T47D (cell line): ENCODE measurements at regions not wholly inside any gene's neighbourhood (a gene's known extent, or its start where the extent isn't known, plus 50 kb on each side); places are given as distances from the start of the nearest gene placed in this dataset.

ENCODE experiments used
- DNase-seq, 2 experiments: peaks; one replicate each; pipeline versions ENCODE4 v3.0.0 to v3.0.0-alpha.2; 2011 to 2012; ENCODE audit warnings: low read depth in 1 of 2, low spot score in 1 of 2
- JUND ChIP-seq: IDR thresholded peaks from 2 replicates; pipeline ENCODE4 v1.6.1; 2012; ENCODE audit warnings: low read depth
- in situ Hi-C: cut with HindIII; loops from 2 replicates; pipeline ENCODE4 v1.10.0; 2016; ENCODE audit warnings: low sequenced_read_pairs, low pct_unique_long_range_greater_than_20kb

DNA sequence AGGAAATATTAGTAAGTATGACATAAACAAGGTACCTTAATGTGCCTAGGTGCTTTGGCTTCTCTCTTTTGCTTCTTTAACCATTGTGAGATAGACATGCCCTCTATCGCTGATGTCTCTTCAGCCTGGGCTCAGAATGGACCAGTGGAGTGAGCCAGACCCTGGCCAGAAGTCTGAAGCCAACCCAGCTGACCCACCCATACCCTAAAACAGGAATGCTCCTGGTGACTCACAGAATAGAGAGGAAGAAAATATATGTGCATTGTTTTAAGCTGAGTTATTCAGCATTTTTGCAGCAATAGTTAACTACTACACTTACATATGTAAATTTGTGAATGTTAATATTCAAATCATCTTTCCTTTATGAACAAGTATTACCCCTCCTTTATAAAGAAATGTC lies 167.5 kb upstream of the PCDH10 start:
- in situ Hi-C loops, result no loop called here
- no peak for TF ChIP-seq JUND
- no peak for DNase-seq

DNA sequence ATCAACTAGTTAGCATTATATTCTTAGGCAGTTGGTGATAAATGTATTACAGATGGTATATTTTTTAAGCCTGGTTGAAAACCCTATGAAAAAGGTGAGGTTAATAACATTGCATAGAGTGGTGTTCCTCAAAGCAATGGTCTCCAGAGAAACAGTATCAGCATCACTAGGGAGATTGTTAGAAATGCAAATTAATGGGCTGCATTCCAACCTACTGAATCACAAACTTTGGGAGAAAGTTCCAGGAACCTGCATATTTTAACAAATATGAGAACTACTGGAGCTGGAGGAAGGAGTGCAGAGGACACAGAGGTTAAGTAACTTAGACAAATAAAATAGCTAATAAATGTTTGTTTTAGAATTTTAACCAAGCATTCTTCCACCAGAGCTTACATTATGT lies 166.9 kb upstream of the PCDH10 start:
- no peak for TF ChIP-seq JUND
- DNase-seq, result no peak
- in situ Hi-C loops, result no loop called here

DNA sequence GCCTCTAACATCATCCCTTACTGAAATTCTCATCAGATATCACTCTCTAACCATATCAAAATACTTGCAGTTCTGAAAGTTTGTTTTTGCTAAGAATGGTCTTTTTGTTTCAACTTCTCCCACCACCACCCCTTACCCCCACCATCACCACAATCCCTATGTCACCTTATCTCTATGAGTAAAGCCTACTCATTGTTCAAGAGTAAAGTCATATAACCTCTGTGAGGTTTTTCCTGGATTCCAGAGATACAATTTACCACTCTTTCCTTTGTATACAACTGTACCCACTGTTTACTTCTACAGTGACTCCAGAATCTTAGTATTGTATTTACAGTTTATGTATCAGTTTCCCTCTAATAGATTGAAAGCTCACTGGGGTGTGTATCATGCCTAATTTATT lies 158.0 kb upstream of the PCDH10 start:
- in situ Hi-C loops, result no loop called here
- no peak for TF ChIP-seq JUND
- DNase-seq, result no peak

DNA sequence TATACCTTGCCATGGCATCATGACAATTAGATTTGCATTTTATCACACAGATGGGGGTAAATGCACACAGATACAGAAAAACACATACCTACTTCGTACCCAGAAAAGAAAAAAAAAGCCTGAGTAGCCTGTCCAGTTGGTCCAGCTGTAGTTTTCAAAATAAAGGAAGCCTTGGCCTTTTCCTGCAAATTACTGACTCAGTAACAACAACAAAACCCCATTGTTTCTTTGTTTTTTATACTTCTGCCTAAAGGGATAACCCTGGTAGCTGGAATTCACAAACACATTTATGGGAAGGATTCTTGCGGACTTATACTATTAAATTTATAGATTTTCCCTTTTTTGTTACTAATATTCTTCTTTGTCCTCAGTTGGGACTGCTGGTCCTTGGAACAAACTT lies 156.4 kb upstream of the PCDH10 start:
- in situ Hi-C loops, result no loop called here
- no peak for TF ChIP-seq JUND
- DNase-seq, result no peak

DNA sequence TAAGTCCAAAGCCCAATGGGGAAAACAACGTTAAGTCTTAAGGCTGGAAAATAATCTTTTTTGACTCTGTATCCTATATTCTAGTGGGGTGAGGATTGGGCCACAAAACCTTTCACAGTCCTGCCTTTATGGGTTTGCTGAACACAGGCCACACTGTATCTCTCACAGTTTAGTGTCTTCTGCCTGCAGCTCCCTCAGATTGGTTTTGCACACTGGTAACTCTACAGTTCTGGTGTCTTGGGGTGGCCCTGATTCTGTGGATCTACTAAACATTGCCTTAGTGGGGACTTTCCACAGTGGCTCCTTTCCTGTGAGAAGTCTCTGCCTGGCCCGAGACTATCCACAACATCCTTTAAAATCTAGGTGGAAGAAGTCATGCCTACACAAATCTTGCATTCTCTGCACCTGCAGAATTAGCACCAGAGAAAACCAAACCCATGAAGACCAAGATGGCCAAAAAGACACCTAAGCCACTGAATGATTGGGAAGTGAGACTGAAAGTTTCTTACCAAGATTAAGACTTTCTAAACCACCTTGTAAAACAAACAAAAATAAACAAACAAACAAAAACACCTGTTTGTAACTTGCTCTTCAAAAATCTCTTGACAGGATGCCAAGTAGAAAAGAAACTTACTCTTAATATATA lies 150.4 kb upstream of the PCDH10 start:
- no peak for TF ChIP-seq JUND
- no peak for DNase-seq
- in situ Hi-C loops, result no loop called here

DNA sequence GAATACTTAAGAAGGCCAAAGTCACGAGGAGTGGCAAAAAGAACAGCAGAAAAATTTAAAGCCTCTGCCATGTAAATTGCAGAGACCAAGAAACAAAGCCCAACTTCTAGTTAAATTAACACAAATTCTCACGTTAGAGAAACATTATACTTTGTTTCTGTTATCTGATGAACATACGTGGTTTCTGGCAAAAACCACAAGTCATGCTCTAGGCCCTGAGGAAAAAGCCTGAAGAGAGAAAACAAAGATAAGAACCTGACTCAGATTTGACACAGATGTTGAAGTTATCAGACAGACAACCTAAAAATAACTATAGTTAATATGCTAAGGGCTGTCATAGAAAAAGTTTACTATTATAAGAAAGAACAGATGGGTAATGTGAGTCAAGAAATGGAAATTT lies 149.1 kb upstream of the PCDH10 start:
- DNase-seq, result no peak
- TF ChIP-seq JUND, result no peak
- in situ Hi-C loops, result no loop called here

DNA sequence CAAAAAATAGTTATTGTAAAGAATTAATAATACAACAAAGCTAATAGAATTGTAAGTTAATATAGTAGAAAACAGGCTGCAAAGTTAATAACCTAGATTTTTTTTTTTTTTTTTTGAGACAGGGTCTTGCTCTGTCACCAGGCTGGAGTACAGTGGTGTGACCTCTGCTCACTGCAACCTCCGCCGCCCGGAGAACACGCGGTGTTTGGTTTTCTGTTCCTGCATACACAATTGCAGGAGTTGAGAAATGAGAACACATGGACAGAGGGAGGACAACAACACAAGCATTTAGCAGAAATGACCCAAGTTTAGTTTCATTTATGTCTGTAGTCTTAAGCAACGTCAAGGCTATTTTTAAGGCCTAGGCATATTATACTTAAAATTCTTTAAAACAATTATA lies 145.9 kb upstream of the PCDH10 start:
- DNase-seq, result peak in 1 of 2 experiments; percentile 4
- in situ Hi-C loops, result no loop called here
- no peak for TF ChIP-seq JUND

DNA sequence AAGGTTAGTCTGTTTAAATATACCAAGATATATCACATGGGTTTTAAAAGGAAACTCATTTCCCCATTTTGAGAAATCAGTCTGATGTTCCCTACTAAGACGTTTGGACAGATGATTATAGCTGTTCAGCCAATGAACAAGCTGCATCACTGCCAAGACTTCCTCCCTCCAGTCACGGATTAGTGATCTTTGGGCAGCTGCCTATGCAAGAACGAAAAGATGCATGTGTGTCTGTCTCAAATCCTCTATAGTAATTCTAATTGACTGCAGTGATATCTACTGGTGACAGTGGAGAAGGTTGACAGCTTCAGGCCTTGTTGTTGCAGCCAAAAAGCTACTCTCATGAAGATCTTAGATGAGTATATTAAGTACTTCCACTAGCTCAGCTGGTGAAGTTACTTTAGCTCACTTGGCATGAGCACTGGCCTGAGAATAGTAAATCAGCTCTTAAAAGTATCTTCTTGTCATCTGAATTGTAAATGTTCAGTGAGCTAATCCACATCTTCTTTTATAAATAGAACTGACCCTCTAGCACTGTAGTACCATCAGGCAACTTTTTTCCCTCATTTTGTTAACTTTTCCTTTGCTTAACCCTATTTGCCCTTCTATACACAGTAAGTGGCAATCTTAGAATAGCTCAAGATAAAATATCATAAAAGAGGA lies 134.5 kb upstream of the PCDH10 start:
- in situ Hi-C loops, result no loop called here
- TF ChIP-seq JUND, result no peak
- DNase-seq, result no peak

DNA sequence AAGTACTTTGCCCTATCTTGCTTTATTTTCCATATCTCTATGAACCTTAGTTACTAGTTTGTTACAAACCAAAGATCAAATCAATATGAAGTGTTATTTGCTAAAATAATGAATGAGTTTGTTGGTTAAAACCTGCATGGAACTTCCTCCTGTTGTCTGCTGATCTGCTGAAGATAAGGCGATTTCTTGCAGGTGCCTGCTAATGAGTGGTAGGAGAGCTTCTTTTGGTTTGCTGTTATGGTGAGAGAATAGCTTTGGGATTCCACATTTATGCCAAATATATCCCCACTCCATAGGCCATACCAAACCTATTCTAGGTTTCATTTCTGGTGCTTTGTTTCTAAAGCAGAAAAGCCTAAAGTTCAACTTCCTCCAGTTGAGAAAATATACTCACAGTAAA lies 103.8 kb upstream of the PCDH10 start:
- in situ Hi-C loops, result no loop called here
- no peak for DNase-seq
- no peak for TF ChIP-seq JUND

DNA sequence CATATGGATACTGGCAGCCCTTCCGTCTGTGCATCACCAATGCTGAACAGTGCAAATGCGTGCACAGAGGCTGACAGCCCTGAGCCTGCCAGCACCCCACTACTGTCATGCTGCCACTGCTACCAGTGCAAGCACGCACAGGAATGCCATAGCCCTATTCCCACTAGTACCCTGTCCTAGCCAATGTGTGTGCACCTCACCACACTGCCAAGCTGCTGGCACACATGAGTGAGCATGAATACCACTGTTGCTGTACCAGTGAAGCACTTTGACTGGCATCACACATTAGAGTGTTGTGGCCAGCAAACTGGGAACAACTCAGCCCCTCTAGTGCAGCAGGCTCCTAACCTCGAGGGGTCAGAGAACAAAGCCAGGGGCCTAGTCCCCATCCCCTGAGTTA lies 102.9 kb upstream of the PCDH10 start:
- in situ Hi-C loops, result no loop called here
- TF ChIP-seq JUND, result no peak
- DNase-seq, result no peak

DNA sequence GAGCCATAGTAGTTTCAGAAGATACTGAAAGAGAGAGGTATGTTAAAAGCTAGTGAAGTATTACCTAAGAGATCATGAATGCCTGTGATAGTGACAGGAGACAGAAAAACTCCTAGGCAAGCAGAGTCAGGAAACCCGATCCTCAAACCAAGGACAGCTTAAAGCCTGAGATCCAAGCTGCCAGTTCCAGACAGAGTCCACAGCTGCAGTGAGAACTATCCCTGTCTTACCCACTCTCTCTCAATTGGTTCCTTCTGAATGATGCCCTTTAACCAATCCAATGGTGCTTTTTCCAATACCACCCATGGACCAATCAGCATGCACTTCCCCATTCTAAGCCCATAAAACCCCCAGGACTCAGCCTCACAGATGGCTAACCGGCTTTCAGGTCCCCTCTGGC lies 90.4 kb upstream of the PCDH10 start:
- in situ Hi-C loops, result no loop called here
- no peak for TF ChIP-seq JUND

DNA sequence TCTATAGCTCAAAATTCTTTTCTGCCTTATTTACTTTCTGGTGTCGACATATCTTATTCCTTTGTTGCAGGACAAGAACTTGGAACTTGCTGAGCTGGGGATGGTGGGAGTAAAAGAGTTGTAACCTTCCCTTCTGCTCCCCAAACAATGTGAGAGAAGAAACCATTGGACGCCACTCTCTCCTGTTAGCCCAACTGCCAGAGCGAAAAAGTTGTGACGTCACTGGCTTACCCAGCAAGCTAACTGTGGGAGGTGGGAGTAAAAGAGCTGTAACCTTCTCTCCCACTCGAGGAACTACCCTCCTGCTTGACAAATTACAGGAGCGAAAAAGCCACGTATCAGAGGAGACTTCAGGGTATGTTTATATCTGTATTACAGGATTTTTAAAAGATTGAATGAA lies 90.0 kb upstream of the PCDH10 start:
- no peak for TF ChIP-seq JUND
- DNase-seq, result no peak
- in situ Hi-C loops, result no loop called here

More for the DNA sequence above, 90.4 kb upstream of the PCDH10 start:
- DNase-seq, result no peak

DNA sequence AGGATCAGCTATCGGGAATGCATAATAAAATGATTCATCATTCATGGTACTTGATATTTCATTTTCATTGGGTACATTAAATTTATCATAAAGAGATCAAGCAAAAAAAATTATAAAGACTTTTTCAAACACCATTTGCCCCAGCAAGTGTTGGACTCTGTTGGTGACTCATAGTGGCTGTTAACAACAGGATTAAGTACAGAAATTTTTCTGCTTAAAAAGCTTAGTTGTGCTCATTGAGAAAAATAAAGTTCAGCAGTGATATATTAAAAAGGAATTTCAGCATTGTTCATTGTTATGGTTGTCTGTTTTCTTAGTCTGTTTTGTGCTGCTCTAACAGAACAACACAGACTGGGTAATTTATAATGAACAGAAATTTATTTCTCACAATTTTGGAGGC lies 86.2 kb upstream of the PCDH10 start:
- TF ChIP-seq JUND, result no peak
- in situ Hi-C loops, result no loop called here
- no peak for DNase-seq

DNA sequence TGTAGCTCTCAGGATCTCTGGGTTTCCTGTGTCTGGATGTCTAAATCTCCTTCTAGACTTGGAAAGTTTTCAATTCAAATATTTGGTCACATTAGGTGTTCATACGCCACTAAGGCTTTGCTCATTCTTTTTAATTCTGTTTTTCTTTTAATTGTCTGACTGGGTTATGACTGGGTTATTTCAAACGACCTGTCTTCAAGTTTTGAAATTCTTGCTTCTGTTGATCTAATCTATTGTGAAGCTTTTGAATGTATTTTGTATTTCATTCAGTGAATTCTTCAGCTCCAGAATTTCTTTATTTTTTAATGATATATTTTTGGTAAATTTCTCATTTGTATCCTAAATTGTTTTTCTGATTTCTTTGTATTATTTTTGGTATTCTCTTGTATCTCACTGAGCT lies 81.0 kb upstream of the PCDH10 start:
- in situ Hi-C loops, result no loop called here
- DNase-seq, result no peak
- no peak for TF ChIP-seq JUND
